Mesendoderm (in vitro differentiated cells): ENCODE measurements at regions not wholly inside any gene's neighbourhood (a gene's known extent, or its start where the extent isn't known, plus 50 kb on each side); places are given as distances from the start of the nearest gene placed in this dataset.
A peak's percentile ranks its signal among the peaks of the same experiment; 100 is the strongest.

Experiments used
- DNase-seq: peaks from one replicate; pipeline ENCODE4 v3.0.0; 2013
- H2AK5ac ChIP-seq: 2 replicates; pipeline ENCODE4 v1.6.1; 2013; ENCODE audit warnings: low read length, inconsistent platforms
- H2BK120ac ChIP-seq: 2 replicates; pipeline ENCODE4 v1.6.1; 2013; ENCODE audit warnings: low read depth, mild to moderate bottlenecking, low read length, moderate library complexity, mixed read lengths
- H2BK15ac ChIP-seq: replicated peaks from 2 replicates; pipeline ENCODE4 v1.6.1; 2013; ENCODE audit warnings: low read depth, mild to moderate bottlenecking, moderate library complexity
- H2BK5ac ChIP-seq: 2 replicates; pipeline ENCODE4 v1.6.1; 2013; ENCODE audit warnings: low read length, inconsistent platforms
- H3K18ac ChIP-seq: 2 replicates; pipeline ENCODE4 v1.6.1; 2013; ENCODE audit warnings: mild to moderate bottlenecking, low read length, mixed read lengths
- H3K23ac ChIP-seq: one replicate; pipeline ENCODE4 v1.6.1; 2013; ENCODE audit warnings: low read length
- H3K27ac ChIP-seq: 2 replicates; pipeline ENCODE4 v1.5.1; 2013; ENCODE audit warnings: low read depth, mild to moderate bottlenecking, inconsistent platforms, low read length, moderate library complexity
- H3K27me3 ChIP-seq: 2 replicates; pipeline ENCODE4 v1.6.1; 2013; ENCODE audit warnings: low read length, control low read depth, mild to moderate bottlenecking, inconsistent platforms; ENCODE audit not compliant: insufficient read depth, poor library complexity
- H3K36me3 ChIP-seq: 2 replicates; pipeline ENCODE4 v1.6.1; 2013; ENCODE audit warnings: low read length, inconsistent platforms; ENCODE audit not compliant: control insufficient read depth, insufficient read depth
- H3K4ac ChIP-seq: one replicate; pipeline ENCODE4 v1.6.1; 2013; ENCODE audit warnings: low read depth, mild to moderate bottlenecking, low read length, moderate library complexity
- H3K4me1 ChIP-seq: 2 replicates; pipeline ENCODE4 v1.6.1; 2013; ENCODE audit warnings: low read depth, low read length, inconsistent platforms; ENCODE audit not compliant: control insufficient read depth
- H3K4me2 ChIP-seq: 2 replicates; pipeline ENCODE4 v1.6.1; 2013; ENCODE audit warnings: low read length
- H3K4me3 ChIP-seq: 2 replicates; pipeline ENCODE4 v1.5.1; 2013; ENCODE audit warnings: mild to moderate bottlenecking, low read length
- H3K56ac ChIP-seq: one replicate; pipeline ENCODE4 v1.6.1; 2013; ENCODE audit warnings: low read length
- H3K79me1 ChIP-seq: 2 replicates; pipeline ENCODE4 v1.6.1; 2013; ENCODE audit warnings: low read length, inconsistent platforms
- H3K79me2 ChIP-seq: 2 replicates; pipeline ENCODE4 v1.6.1; 2013; ENCODE audit warnings: mild to moderate bottlenecking, low read length; ENCODE audit not compliant: control insufficient read depth, insufficient read depth
- H3K9ac ChIP-seq: 2 replicates; pipeline ENCODE4 v1.6.1; 2013; ENCODE audit warnings: low read length, inconsistent platforms
- H4K5ac ChIP-seq: one replicate; pipeline ENCODE4 v1.6.1; 2013; ENCODE audit warnings: low read length
- H4K8ac ChIP-seq: one replicate; pipeline ENCODE4 v1.6.1; 2013; ENCODE audit warnings: low read depth, mild to moderate bottlenecking, control low read depth, low read length, moderate library complexity
- WGBS: extraction: QIAGEN DNeasy Blood & Tissue Kit; methylation state at CpG from one replicate; pipeline ENCODE4 v1.1.7; 2013; ENCODE audit warnings: low lambda C conversion rate, missing lambda C conversion rate; ENCODE audit not compliant: insufficient coverage; ENCODE audit errors: extremely low coverage; 5-methylcytosine and 5-hydroxymethylcytosine counted together

- Histone ChIP-seq H3K4me1 (peaks cover 3% of the 10 kb centered on the region), H3K27me3 (no peaks in the 10 kb centered on the region), H3K4me2 (no peak overlapping the region), H3K9ac (no peak overlapping the region), H2BK15ac (no peak overlapping the region), H4K8ac (no peak overlapping the region), H3K79me2 (no peaks in the 10 kb centered on the region), H2BK120ac (no peak overlapping the region), H3K27ac (no peak overlapping the region), H3K4me3 (no peak overlapping the region), H3K4ac (no peak overlapping the region), H3K79me1 (no peaks in the 10 kb centered on the region), H3K18ac (no peak overlapping the region), H3K56ac (peak overlapping the region; percentile 46), H2BK5ac (no peak overlapping the region), H3K23ac (no peak overlapping the region), H4K5ac (no peak overlapping the region), H3K36me3 (no peaks in the 10 kb centered on the region), H2AK5ac (no peak overlapping the region)
- peak; percentile 60 for DNase-seq
- WGBS = no CpG with 5 or more reads among the region's 11 CpGs
These were observed 156.9 kb upstream of the ITGA6 start for GRCh38 chr2:172270278-172271079.

- Histone ChIP-seq H3K27ac (no peak overlapping the region), H3K4ac (no peak overlapping the region), H3K79me1 (no peaks in the 10 kb centered on the region), H3K23ac (no peak overlapping the region), H2BK5ac (no peak overlapping the region), H3K36me3 (no peaks in the 10 kb centered on the region), H2AK5ac (no peak overlapping the region), H3K18ac (no peak overlapping the region), H3K4me2 (no peak overlapping the region), H3K27me3 (no peaks in the 10 kb centered on the region), H3K4me3 (no peak overlapping the region), H3K79me2 (no peaks in the 10 kb centered on the region), H2BK15ac (no peak overlapping the region), H3K9ac (no peak overlapping the region), H2BK120ac (no peak overlapping the region), H3K56ac (no peak overlapping the region), H4K5ac (no peak overlapping the region), H4K8ac (no peak overlapping the region), H3K4me1 (peaks cover 3% of the 10 kb centered on the region)
- no CpG with 5 or more reads among the region's 6 CpGs for WGBS
- no peak for DNase-seq
These were observed 153.3 kb upstream of the ITGA6 start for GRCh38 chr2:172273910-172274571.

GRCh38 chr2:172275239-172275638 is 152.1 kb upstream of the ITGA6 start:
- H2BK5ac ChIP-seq = no peak overlapping the region
- no peak overlapping the region for H3K18ac ChIP-seq
- H3K36me3 ChIP-seq = no peaks in the 10 kb centered on the region
- H3K27me3 ChIP-seq = no peaks in the 10 kb centered on the region
- no peak overlapping the region for H3K27ac ChIP-seq
- H3K4ac ChIP-seq = no peak overlapping the region
- no peaks in the 10 kb centered on the region for H3K79me2 ChIP-seq
- no peak overlapping the region for H2AK5ac ChIP-seq
- no peak overlapping the region for H3K9ac ChIP-seq
- no peak overlapping the region for H4K5ac ChIP-seq
- H3K56ac ChIP-seq = no peak overlapping the region
- H2BK15ac ChIP-seq = no peak overlapping the region
- H4K8ac ChIP-seq = no peak overlapping the region
- DNase-seq = no peak
- H3K79me1 ChIP-seq = no peaks in the 10 kb centered on the region
- peaks cover 3% of the 10 kb centered on the region for H3K4me1 ChIP-seq
- no peak overlapping the region for H3K4me3 ChIP-seq
- WGBS = no CpG with 5 or more reads among the region's 5 CpGs
- H3K23ac ChIP-seq = no peak overlapping the region
- no peak overlapping the region for H3K4me2 ChIP-seq
- H2BK120ac ChIP-seq = no peak overlapping the region

GRCh38 chr2:172276961-172277360 is 150.4 kb upstream of the ITGA6 start:
- Histone ChIP-seq H3K4me3 (no peak overlapping the region), H3K56ac (no peak overlapping the region), H3K79me2 (no peaks in the 10 kb centered on the region), H4K8ac (no peak overlapping the region), H2AK5ac (no peak overlapping the region), H4K5ac (no peak overlapping the region), H3K23ac (no peak overlapping the region), H3K27ac (no peak overlapping the region), H3K79me1 (no peaks in the 10 kb centered on the region), H2BK5ac (no peak overlapping the region), H3K4ac (no peak overlapping the region), H3K18ac (no peak overlapping the region), H3K27me3 (no peaks in the 10 kb centered on the region), H3K4me2 (no peak overlapping the region), H2BK15ac (no peak overlapping the region), H3K4me1 (no peaks in the 10 kb centered on the region), H3K36me3 (no peaks in the 10 kb centered on the region), H2BK120ac (no peak overlapping the region), H3K9ac (no peak overlapping the region)
- DNase-seq = no peak

GRCh38 chr2:172278667-172279066 is 148.7 kb upstream of the ITGA6 start:
- WGBS = no CpG with 5 or more reads among the region's 6 CpGs
- H2AK5ac ChIP-seq = no peak overlapping the region
- H3K23ac ChIP-seq = no peak overlapping the region
- no peak overlapping the region for H4K8ac ChIP-seq
- H2BK120ac ChIP-seq = no peak overlapping the region
- H3K56ac ChIP-seq = no peak overlapping the region
- no peak overlapping the region for H3K9ac ChIP-seq
- no peak overlapping the region for H3K4ac ChIP-seq
- H2BK5ac ChIP-seq = no peak overlapping the region
- no peak overlapping the region for H3K4me3 ChIP-seq
- no peaks in the 10 kb centered on the region for H3K79me2 ChIP-seq
- no peaks in the 10 kb centered on the region for H3K36me3 ChIP-seq
- H3K18ac ChIP-seq = no peak overlapping the region
- H4K5ac ChIP-seq = no peak overlapping the region
- DNase-seq = no peak
- H3K27ac ChIP-seq = no peak overlapping the region
- H3K4me2 ChIP-seq = no peak overlapping the region
- H3K79me1 ChIP-seq = no peaks in the 10 kb centered on the region
- H2BK15ac ChIP-seq = no peak overlapping the region
- no peaks in the 10 kb centered on the region for H3K4me1 ChIP-seq
- no peaks in the 10 kb centered on the region for H3K27me3 ChIP-seq
